ENCODE measurements at regions not wholly inside any gene's neighbourhood (a gene's known extent, or its start where the extent isn't known, plus 50 kb on each side); places are given as distances from the start of the nearest gene placed in this dataset.
"Not testable (repeated sequence)": the region's sequence is repeated elsewhere in the genome, so short reads cannot be mapped to it uniquely, and the experiment has no call there.

DNA sequence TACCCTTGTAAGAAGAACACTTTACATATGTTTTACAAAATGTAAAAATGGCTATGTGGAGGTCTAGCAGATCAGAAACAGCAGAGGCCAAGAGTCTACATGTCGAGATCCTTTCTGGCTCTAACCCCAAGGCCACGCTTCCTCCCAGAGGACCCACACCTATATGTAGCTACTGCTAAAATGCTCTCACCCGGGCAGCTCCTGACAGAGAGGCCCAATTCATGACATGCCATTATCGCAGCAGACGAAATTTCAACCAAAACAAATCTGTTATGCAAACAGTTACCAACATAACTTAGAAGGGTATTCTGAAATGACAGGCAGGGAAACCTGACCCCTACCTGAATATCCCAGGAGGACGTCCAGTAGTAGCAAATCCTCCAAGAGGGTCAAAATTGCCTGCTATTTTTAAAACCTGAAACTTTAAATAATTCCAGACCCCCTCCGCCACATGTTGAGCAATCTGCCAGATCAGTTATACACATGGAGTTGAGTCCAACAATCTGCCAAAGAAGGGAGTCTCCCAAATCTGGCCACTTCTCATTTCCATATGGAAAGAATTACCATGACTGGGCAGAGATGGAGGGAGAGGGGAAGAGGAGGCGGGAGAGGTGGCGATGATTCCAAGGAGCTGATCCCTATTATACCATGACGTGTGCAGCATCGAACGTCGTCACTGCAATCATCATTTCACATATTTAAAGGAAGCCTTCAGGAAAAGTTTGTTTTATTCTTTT is 192.9 kb upstream of the TBL1X start:
- DNase-seq, result no peak

DNA sequence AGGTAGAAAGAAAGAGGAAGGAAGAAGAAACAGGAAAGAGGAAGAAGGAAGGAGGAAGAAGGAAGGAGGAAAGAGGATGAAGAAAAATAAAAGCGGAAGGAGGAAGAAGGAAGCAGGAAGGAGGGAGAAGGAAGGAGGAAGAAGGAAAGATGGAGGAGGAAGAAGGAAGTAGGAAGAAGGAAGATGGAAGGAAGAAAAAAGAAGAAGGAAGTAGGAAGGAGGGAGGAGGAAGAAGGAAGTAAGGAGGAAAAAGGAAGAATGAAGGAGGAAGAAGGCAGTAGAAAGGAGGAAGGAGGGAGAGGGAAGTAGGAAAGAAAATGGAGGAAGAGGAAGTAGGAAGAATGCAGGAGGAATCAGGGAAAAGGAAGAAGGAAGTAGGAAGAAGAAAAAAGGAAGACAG is 191.1 kb upstream of the TBL1X start:
- DNase-seq, result no peak

DNA sequence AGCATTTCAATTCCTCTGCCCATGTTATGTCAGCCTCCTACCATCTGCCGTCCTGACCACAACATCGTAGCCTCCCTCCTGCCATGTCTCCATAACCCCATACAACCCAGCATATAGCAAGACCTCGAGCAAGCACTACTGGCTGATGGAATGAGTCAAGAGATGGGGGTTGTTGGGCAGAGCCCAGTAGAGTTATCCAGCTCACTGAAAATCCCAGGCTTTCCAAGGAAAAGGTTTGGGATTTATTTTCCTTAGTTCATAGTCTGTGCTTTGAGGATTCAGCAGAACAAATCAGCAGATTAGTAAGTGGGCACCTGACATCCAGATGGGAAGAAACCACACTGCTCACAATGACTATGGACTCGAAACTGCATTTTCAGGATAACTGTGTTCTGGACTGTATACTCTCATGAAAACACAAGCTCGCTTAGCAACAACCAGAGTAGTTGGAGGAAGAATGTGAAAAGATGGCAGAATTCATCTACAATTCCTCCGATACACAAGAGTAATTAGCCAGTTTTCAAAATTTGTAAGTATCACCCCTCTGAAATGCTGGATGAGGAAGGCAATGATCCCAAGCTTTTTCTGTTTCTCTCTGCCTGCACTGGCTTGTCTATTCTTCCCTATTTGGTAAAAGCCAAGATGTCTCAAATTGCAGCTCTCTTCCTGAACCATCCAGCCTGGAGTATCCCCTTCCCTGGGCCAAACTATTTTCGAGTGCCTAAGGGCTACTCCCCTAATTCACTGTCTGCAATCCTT is 186.2 kb upstream of the TBL1X start:
- DNase-seq, result no peak

DNA sequence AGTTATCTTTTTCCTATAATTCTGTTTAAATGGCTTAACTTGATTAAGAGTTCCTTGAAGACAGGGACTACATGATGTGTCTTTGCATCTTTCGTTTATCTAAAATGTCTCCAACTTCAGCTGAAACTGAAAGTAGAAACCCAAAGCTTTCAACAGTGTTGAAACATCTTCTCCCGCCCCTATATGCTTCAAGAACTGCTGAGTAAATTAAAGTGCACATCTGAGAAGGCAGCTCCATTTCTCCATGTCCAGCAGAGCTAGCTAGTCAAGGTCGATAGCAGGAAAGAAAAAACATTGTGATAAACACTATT is 185.7 kb upstream of the TBL1X start:
- no peak for DNase-seq

DNA sequence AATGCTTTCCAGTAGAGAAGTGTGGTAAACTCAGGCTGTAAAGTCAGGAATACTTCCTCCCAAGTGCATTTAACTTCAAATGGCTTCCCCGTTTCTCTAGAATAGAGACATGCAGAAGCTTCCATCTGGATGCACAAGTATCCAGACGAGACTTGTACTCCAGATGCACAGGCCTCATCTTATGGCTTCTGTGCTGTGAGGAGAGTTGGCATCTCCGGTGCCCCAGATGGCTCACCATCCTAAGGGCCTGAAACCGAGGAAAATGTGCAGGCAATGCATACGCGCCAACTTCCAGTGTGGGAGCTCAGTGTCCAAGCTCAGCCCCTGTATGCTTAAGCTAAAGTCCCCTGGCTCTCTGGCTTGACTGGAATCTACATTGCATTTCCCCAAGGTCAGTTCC is 184.0 kb upstream of the TBL1X start:
- no peak for DNase-seq

DNA sequence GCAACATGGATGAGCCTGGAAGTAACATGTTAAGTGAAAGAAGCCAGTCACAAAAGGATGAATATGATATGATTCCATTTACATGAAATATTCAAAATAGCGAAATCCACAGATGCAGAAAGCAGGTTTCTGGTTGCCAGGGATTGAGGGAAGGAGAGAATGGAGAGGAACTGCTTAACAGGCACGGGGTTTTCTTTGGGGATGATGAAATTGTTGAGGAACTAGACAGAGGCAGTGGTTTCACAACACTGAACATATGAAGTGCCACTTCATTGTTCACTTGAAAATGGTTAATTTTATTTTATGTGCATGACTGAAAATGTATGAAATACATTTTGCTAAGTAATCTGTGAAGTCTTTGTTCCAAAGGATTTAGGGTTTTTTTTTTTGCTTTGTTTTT is 182.5 kb upstream of the TBL1X start:
- DNase-seq, result peak; percentile 4

DNA sequence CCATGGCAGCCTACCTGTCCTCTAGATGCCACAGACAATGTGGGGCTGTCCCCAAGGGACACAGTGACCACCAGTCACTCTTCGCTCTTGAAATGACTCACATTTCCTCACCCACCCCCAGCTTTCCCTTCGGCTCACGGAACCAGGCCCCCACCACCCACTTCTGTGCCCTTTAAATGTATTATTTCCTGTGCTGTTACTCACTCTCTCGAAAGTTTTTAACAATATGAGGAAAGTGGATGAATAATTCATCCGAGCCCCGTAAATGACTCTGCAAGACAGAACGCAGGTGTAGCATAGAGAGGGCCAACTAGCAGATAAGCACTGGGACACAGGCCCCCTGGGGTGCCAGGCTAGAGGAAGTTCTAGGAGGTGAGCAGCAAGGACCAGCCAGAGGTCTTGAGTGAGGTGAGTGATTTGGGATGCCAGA is 179.5 kb upstream of the TBL1X start:
- no peak for DNase-seq

DNA sequence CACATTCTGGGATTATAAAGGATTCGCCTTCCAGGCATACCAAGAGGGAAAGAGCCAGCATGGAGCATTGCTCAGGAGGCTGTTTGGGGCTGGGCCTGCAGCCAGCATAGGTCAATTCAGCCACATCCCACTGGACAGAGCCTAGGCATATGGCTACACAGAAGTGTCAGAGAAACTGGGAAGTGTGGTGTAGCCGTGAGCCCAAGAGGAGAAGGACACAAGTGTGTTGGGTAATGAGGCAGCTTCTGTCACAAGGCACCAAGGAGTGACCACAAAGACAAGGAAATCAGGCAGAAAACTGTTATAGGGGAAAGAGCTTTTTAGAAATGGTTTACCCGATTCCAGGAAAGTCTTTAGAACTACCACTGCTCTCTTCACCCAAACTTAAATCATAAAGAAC is 178.6 kb upstream of the TBL1X start:
- no peak for DNase-seq

DNA sequence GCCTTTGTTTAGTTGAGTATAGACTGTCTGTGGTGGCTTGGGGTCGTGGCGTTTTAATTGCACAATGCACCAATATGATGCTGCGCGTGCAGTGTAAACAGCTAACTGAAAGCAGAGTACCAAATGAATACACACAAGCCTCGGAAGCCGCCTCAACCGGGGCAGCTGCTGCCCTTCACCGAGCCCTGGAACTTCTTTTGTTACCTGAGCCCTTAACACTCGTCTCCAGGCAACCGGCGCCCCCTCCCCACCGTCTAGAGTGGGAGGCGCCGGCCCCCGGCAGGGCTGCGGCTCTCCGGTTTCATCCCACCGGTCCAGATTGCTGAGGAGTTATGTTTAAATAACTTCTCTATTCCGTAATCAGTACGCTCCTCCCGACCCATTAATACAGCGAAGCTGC is 173.2 kb upstream of the TBL1X start:
- DNase-seq, result peak; percentile 65

DNA sequence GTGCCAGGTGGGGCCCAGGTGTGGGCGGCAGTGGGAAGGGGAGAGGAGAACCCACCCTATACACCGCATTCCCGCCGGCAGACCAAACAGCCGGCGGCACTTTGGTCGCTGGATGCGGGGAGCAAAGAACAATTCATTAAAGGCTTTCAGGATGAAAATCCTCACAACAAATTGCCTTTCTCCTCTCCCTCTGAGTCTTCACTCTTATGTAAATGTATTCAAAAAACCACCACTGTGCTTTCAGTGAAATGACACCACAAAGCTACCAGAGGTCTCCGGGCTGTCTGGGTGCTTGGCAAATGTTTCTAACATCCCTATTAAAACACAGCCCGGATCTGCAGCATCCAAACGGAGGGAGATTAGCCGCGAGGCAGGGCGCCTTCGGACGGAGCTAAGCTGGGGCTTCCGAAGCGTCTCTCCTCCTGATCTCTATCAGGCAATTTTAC is 171.8 kb upstream of the TBL1X start:
- DNase-seq, result peak; percentile 90

DNA sequence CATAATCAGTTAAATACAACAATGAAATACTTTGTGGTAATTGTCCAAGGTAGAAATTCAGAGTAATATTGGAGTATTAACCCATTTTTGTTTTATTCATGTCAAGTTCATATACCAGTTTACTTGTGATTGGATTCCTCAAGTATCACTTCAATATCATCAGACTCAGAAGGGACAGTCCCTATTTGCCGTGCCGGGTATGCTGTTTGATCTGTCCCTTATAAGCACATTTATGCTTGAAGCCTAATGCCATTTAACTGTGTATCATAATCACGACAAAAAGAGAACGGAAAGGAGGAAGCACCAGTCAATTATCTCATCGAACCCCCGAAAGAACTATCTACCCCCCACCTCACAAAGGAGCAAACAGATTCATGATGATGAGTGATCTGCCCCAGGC is 171.0 kb upstream of the TBL1X start:
- DNase-seq, result no peak

DNA sequence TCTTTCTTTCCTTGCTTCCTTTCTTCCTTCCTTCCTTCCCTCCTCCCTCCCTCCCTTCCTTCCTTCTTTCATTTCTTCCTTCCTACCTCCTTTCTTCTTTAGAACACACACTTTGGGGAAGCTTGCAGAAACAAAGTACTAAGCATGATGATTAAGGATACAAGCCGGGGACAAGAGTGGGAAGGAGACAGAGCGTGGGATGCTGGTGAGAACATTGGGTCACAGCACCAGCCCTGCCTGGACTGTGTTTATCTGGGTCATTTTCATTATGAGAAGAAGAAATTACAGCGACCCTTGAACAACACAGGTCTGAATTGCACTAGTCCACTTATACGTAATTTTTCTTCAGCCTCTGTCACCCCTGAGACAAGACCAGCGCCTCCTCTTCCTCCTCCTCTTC is 169.3 kb upstream of the TBL1X start:
- no peak for DNase-seq

DNA sequence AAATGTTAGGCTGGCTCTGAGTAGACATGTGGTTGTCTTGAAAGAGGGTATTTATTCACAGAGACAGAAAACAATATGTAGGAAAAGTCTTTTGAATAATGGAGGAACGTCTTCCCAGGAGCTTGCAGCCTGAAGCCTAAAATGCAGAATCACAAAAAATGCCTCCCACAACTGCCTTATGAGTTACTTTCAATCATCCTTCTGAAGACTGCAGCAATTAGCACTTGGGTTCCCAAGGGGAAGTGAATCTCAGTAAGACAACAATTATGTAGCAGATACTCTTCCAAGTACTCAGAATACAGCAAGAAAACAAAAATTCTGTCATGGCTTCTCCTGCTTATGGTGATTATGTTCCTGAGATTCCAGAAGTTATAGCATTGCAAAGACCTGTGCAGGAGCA is 166.6 kb upstream of the TBL1X start:
- no peak for DNase-seq

DNA sequence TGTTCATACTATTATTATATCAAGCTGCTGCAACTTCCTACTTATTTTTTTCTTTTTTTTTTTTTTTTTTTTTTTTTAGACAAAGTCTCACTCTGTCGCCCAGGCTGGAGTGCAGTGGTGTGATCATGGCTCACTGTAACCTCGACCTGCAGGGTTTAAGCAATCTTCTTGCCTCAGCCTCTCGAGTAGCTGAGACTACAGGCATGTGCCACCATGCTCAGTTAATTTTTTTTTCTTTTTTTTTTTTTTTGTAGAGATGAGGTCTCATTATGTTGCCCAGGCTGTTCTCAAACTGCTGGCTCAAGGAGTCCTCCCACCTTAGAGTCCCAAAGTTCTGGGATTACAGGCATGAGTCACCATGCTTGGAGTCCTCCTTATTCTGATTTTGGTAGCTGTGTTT is 165.2 kb upstream of the TBL1X start:
- DNase-seq, result not testable (repeated sequence)

DNA sequence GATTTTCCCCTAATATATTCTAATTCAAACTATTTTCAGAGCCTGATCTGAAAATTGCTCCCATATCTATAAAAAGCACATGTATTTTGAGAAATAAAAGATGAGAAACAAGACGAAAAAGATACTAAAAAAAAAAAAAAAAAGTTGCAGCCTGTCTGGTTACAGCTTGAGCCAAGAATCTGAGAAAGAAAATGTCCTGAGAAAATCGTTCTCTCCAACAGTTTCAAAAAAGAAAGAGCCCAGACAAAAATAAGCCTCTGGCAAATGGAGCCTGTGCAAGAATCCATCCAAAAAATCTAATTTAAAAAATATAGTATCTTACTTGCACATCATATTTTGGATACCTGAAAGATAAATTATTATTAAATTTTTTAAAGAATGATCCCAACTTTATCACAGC is 163.0 kb upstream of the TBL1X start:
- no peak for DNase-seq

DNA sequence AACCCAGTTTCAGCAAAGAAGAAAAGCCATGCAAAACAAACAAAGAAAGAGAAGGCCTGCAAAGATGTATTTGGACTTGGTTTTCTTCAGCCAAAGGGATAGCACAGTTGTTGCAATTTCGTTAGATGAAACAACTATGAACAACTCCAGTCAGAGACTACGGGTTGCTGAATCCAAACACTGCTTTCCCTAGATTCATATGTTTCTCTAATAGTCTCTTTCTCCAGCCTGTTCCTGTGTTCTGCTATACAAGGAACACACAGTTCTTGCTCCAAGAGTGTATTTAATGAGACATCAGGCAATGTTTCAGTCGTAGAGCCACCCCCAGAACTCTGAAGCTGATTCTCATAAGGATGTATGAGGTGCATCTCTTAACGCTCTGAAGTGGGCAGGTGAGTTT is 162.5 kb upstream of the TBL1X start:
- DNase-seq, result no peak

DNA sequence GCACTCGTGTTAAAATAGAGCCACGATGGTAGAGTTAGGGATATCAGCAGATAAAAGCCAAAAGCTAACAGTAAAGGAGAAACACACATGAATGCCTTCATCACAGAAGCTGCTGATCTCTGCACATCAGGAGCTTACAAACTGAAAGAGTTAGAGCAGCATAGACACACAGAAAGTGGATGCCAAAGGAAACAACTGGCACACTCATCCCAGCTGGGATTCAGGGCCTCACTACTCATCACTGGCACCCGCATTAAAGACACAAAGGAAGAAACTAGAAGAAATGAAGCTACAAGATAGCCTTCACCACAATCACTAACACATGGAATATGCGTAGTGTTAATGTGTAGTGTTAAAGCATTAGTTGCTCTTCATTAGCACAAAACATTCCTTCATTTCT is 156.4 kb upstream of the TBL1X start:
- no peak for DNase-seq

DNA sequence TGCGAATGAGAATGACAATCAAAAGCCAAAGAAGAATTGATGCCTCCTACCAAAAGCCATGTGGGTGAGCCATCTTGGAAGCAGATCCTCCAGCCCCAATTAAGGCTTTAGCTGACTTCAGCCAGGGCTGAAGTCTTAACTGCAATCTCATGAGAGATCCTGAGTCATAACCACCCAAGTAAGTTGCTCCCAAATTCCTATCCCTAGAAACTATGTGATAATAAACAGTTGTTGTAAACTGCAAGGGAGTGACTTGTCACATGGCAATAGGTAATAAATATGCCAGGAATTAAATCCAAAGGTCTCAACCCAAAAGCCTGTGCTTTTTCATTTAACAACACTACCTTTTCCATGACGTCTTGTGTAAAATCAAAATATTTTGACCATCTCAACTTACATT is 154.2 kb upstream of the TBL1X start:
- DNase-seq, result no peak

DNA sequence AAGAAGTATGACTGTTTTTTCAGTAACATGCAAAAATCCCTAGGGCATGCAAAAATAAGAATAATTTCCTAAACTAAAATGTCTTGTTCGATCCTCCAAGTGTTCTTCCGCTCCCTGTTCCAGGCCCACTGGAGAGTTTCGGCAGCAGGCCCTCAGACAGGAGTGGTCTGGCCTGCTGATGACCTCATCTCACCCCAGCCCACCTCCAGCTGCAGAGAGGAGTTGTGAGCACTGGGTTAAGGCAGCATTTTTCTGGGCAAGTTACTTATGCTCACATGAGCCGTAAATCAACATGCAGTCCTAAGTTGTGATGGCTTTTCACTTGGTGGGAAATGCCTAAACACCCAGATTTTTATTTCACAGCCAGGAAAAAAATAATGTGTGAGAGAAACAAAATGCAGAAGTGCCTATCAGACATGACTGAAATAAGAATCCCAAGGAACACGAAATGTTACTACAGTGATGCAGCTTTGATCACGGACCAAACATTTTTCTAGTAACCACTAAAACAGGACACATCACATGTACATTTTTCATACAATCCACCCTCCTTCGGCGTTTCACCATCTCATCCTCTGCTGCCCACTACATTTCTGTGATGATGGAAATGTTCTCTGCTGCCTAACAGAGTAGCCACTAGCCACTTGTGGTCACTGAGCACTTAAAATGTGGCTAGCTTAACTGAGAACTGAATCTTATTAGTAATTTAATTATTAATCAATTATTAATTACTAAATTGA is 153.3 kb upstream of the TBL1X start:
- DNase-seq, result no peak

DNA sequence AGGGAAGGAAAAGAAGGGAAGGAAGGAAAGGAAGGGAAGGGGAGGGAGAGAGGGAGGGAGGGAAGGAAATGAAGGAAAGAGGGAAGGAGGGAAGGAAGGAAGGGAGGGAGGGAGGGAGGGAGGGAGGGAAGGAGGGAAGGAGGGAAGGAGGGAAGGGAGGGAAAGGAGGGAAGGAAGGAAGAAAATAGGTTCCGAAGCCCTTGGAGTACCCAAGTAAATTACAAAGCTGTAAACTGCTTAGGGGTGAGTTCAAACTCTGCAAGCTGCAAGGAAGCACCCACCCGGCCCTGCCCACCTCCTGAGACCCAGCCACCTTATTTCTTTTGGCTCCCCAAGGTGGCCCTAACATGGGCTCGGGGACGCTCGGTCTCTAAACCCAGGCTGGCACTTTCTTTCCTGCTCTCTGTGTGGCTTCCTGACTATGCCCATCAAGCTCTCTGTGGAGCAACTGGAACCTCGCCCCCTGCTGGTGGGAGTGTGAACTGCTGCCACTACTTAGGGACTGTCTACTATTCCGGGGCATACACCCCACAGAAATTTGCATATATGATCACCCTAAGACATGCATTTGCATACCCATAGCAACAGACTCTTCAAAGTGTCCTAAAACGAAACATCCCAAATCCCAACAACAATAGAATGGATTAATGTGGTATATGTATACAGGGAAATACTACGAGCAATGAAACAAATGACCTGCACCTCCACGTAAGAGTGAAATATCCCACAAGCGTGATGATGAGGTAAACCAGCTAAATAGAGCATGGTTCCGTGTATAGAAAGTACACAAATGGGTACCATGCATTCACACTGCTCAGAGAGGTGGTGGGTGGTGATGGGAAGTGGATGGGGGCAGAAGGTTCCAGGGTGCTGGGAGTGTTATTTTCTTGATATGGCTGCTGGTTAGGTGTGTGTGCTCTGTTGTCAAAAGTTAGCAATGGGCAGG is 151.7 kb upstream of the TBL1X start:
- peak; percentile 50 for DNase-seq

DNA sequence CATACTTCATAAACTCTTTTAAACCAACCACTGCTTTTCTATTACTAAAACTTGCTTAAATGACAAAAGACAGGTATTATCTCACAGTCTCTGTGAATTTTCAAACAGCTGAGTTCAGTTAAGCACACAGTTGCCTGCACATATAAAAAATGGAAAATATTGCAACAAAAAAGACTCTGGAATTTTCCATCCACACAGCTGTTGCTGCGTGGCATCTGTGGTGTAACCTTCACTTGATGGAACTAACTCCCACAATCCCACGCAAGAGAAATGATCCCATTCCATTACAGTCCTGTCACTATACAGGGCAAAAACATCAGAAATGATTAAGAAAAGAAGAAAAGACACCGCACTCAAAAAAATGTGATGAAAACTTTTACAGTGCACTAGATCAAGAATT is 149.8 kb upstream of the TBL1X start:
- no peak for DNase-seq

DNA sequence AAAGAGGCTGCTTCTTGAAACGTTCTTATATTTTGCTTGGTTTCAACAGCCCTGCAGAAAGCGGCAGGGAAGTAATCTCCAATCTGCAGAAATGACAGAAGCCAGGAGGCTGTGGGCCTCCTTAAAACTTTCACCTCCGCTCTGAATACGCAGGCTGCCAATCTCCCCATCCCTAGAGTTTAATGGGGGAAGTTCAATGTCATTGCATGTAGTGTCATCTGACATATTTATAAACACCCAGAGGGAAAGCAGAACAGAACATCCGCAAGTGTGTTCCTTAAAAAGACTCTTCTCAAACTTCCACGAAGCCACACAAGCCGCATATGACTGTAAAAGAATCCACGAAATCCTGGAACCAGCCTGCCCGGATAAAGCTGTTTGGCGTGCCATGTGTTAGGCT is 148.8 kb upstream of the TBL1X start:
- DNase-seq, result no peak

DNA sequence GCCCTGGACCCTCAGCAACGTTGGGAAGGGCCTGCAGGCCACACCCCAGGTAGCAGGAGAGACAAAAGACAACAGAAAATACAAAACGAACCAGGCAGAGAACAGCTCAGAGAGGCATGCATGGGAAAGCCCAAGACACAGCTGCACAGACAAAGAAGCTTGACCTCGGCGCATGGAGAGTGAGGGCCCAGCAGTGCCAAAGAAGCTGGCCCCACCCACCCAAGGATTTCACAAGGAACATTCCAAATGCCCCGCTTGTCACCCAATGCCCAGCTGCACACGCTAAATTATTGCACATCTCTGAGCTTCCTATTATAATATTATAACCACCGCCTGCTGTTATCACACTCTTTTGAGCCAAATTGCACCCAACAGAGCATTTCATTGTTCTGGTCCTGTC is 147.7 kb upstream of the TBL1X start:
- DNase-seq, result no peak
